Heart left ventricle (tissue), 13 donors: ENCODE measurements at regions not wholly inside any gene's neighbourhood (a gene's known extent, or its start where the extent isn't known, plus 50 kb on each side); places are given as distances from the start of the nearest gene placed in this dataset.

Source experiments
- CTCF ChIP-seq, 12 donors: fragments of 200-600 bp; sonication (generic) in 4 of 12; IDR thresholded peaks; one replicate each; pipeline versions ENCODE4 v1.5.0 to v1.8.0; 2018 to 2022; ENCODE audit warnings: antibody characterized with exemption in 12 of 12, mild to moderate bottlenecking in 5 of 12
- POLR2A ChIP-seq, 2 donors: fragments of 450-650 bp; IDR thresholded peaks; one replicate each; pipeline ENCODE4 v1.6.1; 2017; ENCODE audit warnings: antibody characterized with exemption in 2 of 2, mild to moderate bottlenecking in 2 of 2, moderate library complexity in 2 of 2
- donor health status: ischemic (EF 13 %, LVEDD 7.1; RV severe dilation, severe dysfunction).
- donor health status: DM: no; HTN: yes; CAD: no.
- donor health status: DM: no; HTN: no; CAD: no.
- donor health status: ischemic (EF 25% LVEDD 6.9; RV normal size, moderate dysfunction).
- donor health status: ischemic (EF 25% LVEDD 5.7; RV mildly dilated, moderate dysfunction).
- donor health status: ischemic (EF 35%, LVEDD 5.7; RV mildly dilated, moderate dysfunction).
- donor health status: nonischemic (EF 11% LVEDD 7.7; RV severe dilation, severe dysfunction).
- donor health status: DM: yes; HTN: yes; CAD: no.
- donor health status: PGD.
- donor health status: ischemic (EF 29% LVEDD 5.4; RV normal size, mild dysfunction).
- donor health status: nonischemic (EF 23%, LVEDD 6.1; RV moderate dilation, normal function).

- TF ChIP-seq CTCF (IDR thresholded peaks at IDR 0.05) = no peak
- TF ChIP-seq POLR2A (IDR thresholded peaks at IDR 0.05) = no peak
These were observed 138.8 kb upstream of the TCERG1L start for GRCh38 chr10:131450216-131450765.
